Activated T-cell treated with anti-CD3 and anti-CD28 coated beads, Interleukin-2, amount 50 U/mL, for 72 hours (primary cell): ENCODE measurements at regions not wholly inside any gene's neighbourhood (a gene's known extent, or its start where the extent isn't known, plus 50 kb on each side); places are given as distances from the start of the nearest gene placed in this dataset.
"Not testable (repeated sequence)": the region's sequence is repeated elsewhere in the genome, so short reads cannot be mapped to it uniquely, and the experiment has no call there.

Experiments used
- ATAC-seq, 2 donors: fragments of 150-1000 bp; cut with Tn5 transposase; replicated peaks in 1 of 2; 2 replicates each; pipeline ENCODE4 v1.10.0; 2021; ENCODE audit warnings: moderate library complexity in 2 of 2, mild to moderate bottlenecking in 1 of 2
- DNase-seq, 2 donors: peaks; one replicate each; pipeline ENCODE4 v3.0.0; 2021 to 2022; ENCODE audit warnings: mixed read lengths in 1 of 2
- H3K27ac Mint-ChIP-seq: one replicate; pipeline ENCODE4 v1.8.0; 2022; ENCODE audit warnings: mild to moderate bottlenecking, moderate library complexity, mixed read lengths
- H3K27me3 Mint-ChIP-seq: one replicate; pipeline ENCODE4 v1.8.0; 2022; ENCODE audit warnings: low read depth, mixed read lengths
- H3K36me3 Mint-ChIP-seq, 2 donors: one replicate each; pipeline ENCODE4 v1.8.0; 2022; ENCODE audit warnings: mixed read lengths in 2 of 2, mild to moderate bottlenecking in 1 of 2; ENCODE audit not compliant: insufficient read depth in 2 of 2
- H3K4me1 Mint-ChIP-seq: one replicate; pipeline ENCODE4 v1.8.0; 2022; ENCODE audit warnings: low read depth, mixed read lengths
- H3K4me3 Mint-ChIP-seq, 2 donors: one replicate each; pipeline ENCODE4 v1.8.0; 2022; ENCODE audit warnings: mild to moderate bottlenecking in 2 of 2, mixed read lengths in 2 of 2, moderate library complexity in 2 of 2
- H3K9me3 Mint-ChIP-seq, 2 donors: one replicate each; pipeline ENCODE4 v1.8.0; 2022; ENCODE audit warnings: mixed read lengths in 2 of 2

GRCh38 chr20:55667955-55668354, 337.4 kb downstream of the CBLN4 start:
- DNase-seq = no peak
- Mint-ChIP-seq H3K4me1 (no peaks in the 10 kb centered on the region), H3K27ac (no peak overlapping the region), H3K9me3 (peaks cover 4% of the 10 kb centered on the region in 2 donors), H3K4me3 (no peak overlapping the region), H3K27me3 (no peaks in the 10 kb centered on the region), H3K36me3 (no peaks in the 10 kb centered on the region)
- no peak for ATAC-seq

GRCh38 chr20:55667024-55667423, 338.3 kb downstream of the CBLN4 start:
- Mint-ChIP-seq H3K4me3 (no peak overlapping the region), H3K36me3 (no peaks in the 10 kb centered on the region), H3K27me3 (no peaks in the 10 kb centered on the region), H3K27ac (no peak overlapping the region), H3K4me1 (no peaks in the 10 kb centered on the region), H3K9me3 (peaks cover 4 to 7% of the 10 kb centered on the region in 2 donors)
- DNase-seq (no peak), ATAC-seq (no peak)

- Mint-ChIP-seq H3K4me1 (no peaks in the 10 kb centered on the region), H3K36me3 (no peaks in the 10 kb centered on the region), H3K4me3 (no peak overlapping the region), H3K27ac (no peak overlapping the region), H3K9me3 (peaks cover 2 to 5% of the 10 kb centered on the region in 2 donors), H3K27me3 (no peaks in the 10 kb centered on the region)
- DNase-seq (no peak), ATAC-seq (no peak)
These were observed 349.0 kb downstream of the CBLN4 start for GRCh38 chr20:55656231-55656775.

GRCh38 chr20:55650657-55651360, 354.5 kb downstream of the CBLN4 start:
- H3K4me1 Mint-ChIP-seq = no peaks in the 10 kb centered on the region
- H3K4me3 Mint-ChIP-seq = no peak overlapping the region
- no peak overlapping the region for H3K27ac Mint-ChIP-seq
- ATAC-seq (no peak), DNase-seq (no peak)
- H3K9me3 Mint-ChIP-seq = peaks cover 2 to 6% of the 10 kb centered on the region in 2 donors
- H3K36me3 Mint-ChIP-seq = peaks cover 0 to 2% of the 10 kb centered on the region in 2 donors
- H3K27me3 Mint-ChIP-seq = no peaks in the 10 kb centered on the region

GRCh38 chr20:55649254-55649653, 356.1 kb downstream of the CBLN4 start:
- Mint-ChIP-seq H3K4me3 (no peak overlapping the region), H3K27me3 (no peaks in the 10 kb centered on the region), H3K36me3 (peaks cover 0 to 2% of the 10 kb centered on the region in 2 donors), H3K4me1 (no peaks in the 10 kb centered on the region), H3K27ac (no peak overlapping the region), H3K9me3 (peaks cover 2 to 6% of the 10 kb centered on the region in 2 donors)
- no peak for DNase-seq
- no peak for ATAC-seq

- H3K9me3 Mint-ChIP-seq = peaks cover 2 to 4% of the 10 kb centered on the region in 2 donors
- H3K4me3 Mint-ChIP-seq = no peak overlapping the region
- no peaks in the 10 kb centered on the region for H3K27me3 Mint-ChIP-seq
- no peaks in the 10 kb centered on the region for H3K4me1 Mint-ChIP-seq
- ATAC-seq (no peak), DNase-seq (no peak)
- peaks cover 0 to 2% of the 10 kb centered on the region in 2 donors for H3K36me3 Mint-ChIP-seq
- H3K27ac Mint-ChIP-seq = no peak overlapping the region
These were observed 358.5 kb downstream of the CBLN4 start for GRCh38 chr20:55646851-55647250.

- no peaks in the 10 kb centered on the region for H3K36me3 Mint-ChIP-seq
- ATAC-seq (no peak), DNase-seq (no peak)
- H3K4me3 Mint-ChIP-seq = no peak overlapping the region
- peaks cover 0 to 2% of the 10 kb centered on the region in 2 donors for H3K9me3 Mint-ChIP-seq
- H3K27ac Mint-ChIP-seq = no peak overlapping the region
- H3K4me1 Mint-ChIP-seq = no peaks in the 10 kb centered on the region
- H3K27me3 Mint-ChIP-seq = no peaks in the 10 kb centered on the region
These were observed 363.8 kb downstream of the CBLN4 start for GRCh38 chr20:55641497-55641896.

GRCh38 chr20:55635870-55636269, 369.4 kb downstream of the CBLN4 start:
- Mint-ChIP-seq H3K9me3 (peaks cover 0 to 4% of the 10 kb centered on the region in 2 donors), H3K4me3 (no peak overlapping the region), H3K27ac (no peak overlapping the region), H3K4me1 (no peaks in the 10 kb centered on the region), H3K27me3 (no peaks in the 10 kb centered on the region), H3K36me3 (no peaks in the 10 kb centered on the region)
- ATAC-seq = no peak
- no peak for DNase-seq

- no peaks in the 10 kb centered on the region for H3K27me3 Mint-ChIP-seq
- no peak for ATAC-seq
- H3K27ac Mint-ChIP-seq = no peak overlapping the region
- H3K9me3 Mint-ChIP-seq = peaks cover 0 to 4% of the 10 kb centered on the region in 2 donors
- H3K4me3 Mint-ChIP-seq = no peak overlapping the region
- H3K4me1 Mint-ChIP-seq = no peaks in the 10 kb centered on the region
- DNase-seq = no peak
- no peaks in the 10 kb centered on the region for H3K36me3 Mint-ChIP-seq
These were observed 372.7 kb downstream of the CBLN4 start for GRCh38 chr20:55632592-55632991.

GRCh38 chr20:55629143-55629542, 376.2 kb downstream of the CBLN4 start:
- not testable (repeated sequence) for DNase-seq, H3K36me3 Mint-ChIP-seq, H3K4me3 Mint-ChIP-seq, H3K27ac Mint-ChIP-seq, H3K9me3 Mint-ChIP-seq, ATAC-seq, H3K27me3 Mint-ChIP-seq, H3K4me1 Mint-ChIP-seq

- no peak overlapping the region for H3K27ac Mint-ChIP-seq
These were observed 378.6 kb downstream of the CBLN4 start for GRCh38 chr20:55626716-55627115.

GRCh38 chr20:55616367-55616766, 389.0 kb downstream of the CBLN4 start:
- H3K9me3 Mint-ChIP-seq = peaks cover 5 to 6% of the 10 kb centered on the region in 2 donors
- H3K4me3 Mint-ChIP-seq = no peak overlapping the region
- ATAC-seq = no peak
- no peaks in the 10 kb centered on the region for H3K27me3 Mint-ChIP-seq
- no peak for DNase-seq
- H3K27ac Mint-ChIP-seq = no peak overlapping the region
- no peaks in the 10 kb centered on the region for H3K36me3 Mint-ChIP-seq
- no peaks in the 10 kb centered on the region for H3K4me1 Mint-ChIP-seq

More at GRCh38 chr20:55626716-55627115, 378.6 kb downstream of the CBLN4 start:
- peaks cover 2% of the 10 kb centered on the region in 2 donors for H3K9me3 Mint-ChIP-seq
- no peak overlapping the region for H3K4me3 Mint-ChIP-seq
- ATAC-seq = no peak
- H3K36me3 Mint-ChIP-seq = no peaks in the 10 kb centered on the region
- no peaks in the 10 kb centered on the region for H3K4me1 Mint-ChIP-seq
- H3K27me3 Mint-ChIP-seq = no peaks in the 10 kb centered on the region
- DNase-seq = no peak

- Mint-ChIP-seq H3K4me3 (no peak overlapping the region), H3K36me3 (no peaks in the 10 kb centered on the region)
- no peak for ATAC-seq
These were observed 389.5 kb downstream of the CBLN4 start for GRCh38 chr20:55615818-55616217.

More at GRCh38 chr20:55615818-55616217, 389.5 kb downstream of the CBLN4 start:
- Mint-ChIP-seq H3K9me3 (peaks cover 5% of the 10 kb centered on the region in 2 donors), H3K27ac (no peak overlapping the region), H3K4me1 (no peaks in the 10 kb centered on the region), H3K27me3 (no peaks in the 10 kb centered on the region)
- DNase-seq = no peak
